K562 (cell line): ENCODE measurements at regions not wholly inside any gene's neighbourhood (a gene's known extent, or its start where the extent isn't known, plus 50 kb on each side); places are given as distances from the start of the nearest gene placed in this dataset.

Experiments
- ATAC-seq: fragments of 200-7000 bp; cut with Tn5 transposase; 3 replicates; pipeline ENCODE4 v1.9.1; 2020; ENCODE audit warnings: moderate library complexity
- BruUV-seq: library from RNA; stranded (reverse); fragments of 400-500 nt; replicated peaks from 2 replicates; lab custom pipeline; 2021; lab: Mats Ljungman, UMichigan
- CTCF ChIA-PET: fragments of 300-600 bp; formaldehyde crosslinking; extraction: SDS; loops from one replicate; lab custom pipeline; 2021; ENCODE audit warnings: low intra/inter-chr PET ratio; lab: Yijun Ruan, JAX
- POLR2A ChIA-PET: fragments of 300-600, 350-650 bp; sonication (Branson Sonifier 250); formaldehyde crosslinking; extraction: SDS; loops from one replicate; lab custom pipeline; 2021; ENCODE audit warnings: antibody characterized with exemption, inconsistent platforms; lab: Yijun Ruan, JAX
- DNase-seq, 4 experiments: peaks; one replicate each; pipeline versions ENCODE4 v3.0.0 to v3.0.0-alpha.2; 2011 to 2018; ENCODE audit warnings: low spot score in 3 of 4, mixed read lengths in 3 of 4; ENCODE audit errors: extremely low read depth in 1 of 4
- FAIRE-seq: peaks from 2 replicates; lab custom pipeline; 2011; peaks lifted over from hg19 to GRCh38; lab: Jason Lieb, UNC
- H2AFZ ChIP-seq: 2 replicates; pipeline ENCODE4 v1.6.0; 2011; ENCODE audit warnings: low read depth, low read length, control low read depth, inconsistent platforms
- H3K27ac ChIP-seq: fragments of 200-600 bp; 3 replicates; pipeline ENCODE4 v1.8.0; 2011; ENCODE audit warnings: low read depth, mild to moderate bottlenecking, control low read depth, inconsistent platforms, low read length, moderate library complexity, mixed read lengths; ENCODE audit errors: extremely low read depth
- H3K27me3 ChIP-seq, 2 experiments: fragments of 300-600 bp in 1 of 2; 2 replicates in 1 of 2; 3 replicates in 1 of 2; pipeline versions ENCODE4 v1.6.0 to v1.8.0; 2011; ENCODE audit warnings: inconsistent platforms in 2 of 2, low read length in 2 of 2, mild to moderate bottlenecking in 1 of 2, mixed read lengths in 1 of 2, moderate library complexity in 1 of 2; ENCODE audit not compliant: control insufficient read depth in 2 of 2, insufficient read depth in 2 of 2
- H3K36me3 ChIP-seq: fragments of 300-600 bp; 3 replicates; pipeline ENCODE4 v1.8.0; 2011; ENCODE audit warnings: mild to moderate bottlenecking, low read length, inconsistent platforms; ENCODE audit not compliant: control insufficient read depth, insufficient read depth
- H3K4me1 ChIP-seq, 2 experiments: fragments of 200-600 bp in 1 of 2; replicated peaks in 1 of 2; 2 replicates in 1 of 2; 3 replicates in 1 of 2; pipeline versions ENCODE4 v1.5.1 to v1.8.0; 2011; ENCODE audit warnings: inconsistent platforms in 2 of 2, low read length in 2 of 2, mild to moderate bottlenecking in 1 of 2, mixed read lengths in 1 of 2, moderate library complexity in 1 of 2; ENCODE audit not compliant: control insufficient read depth in 2 of 2, insufficient read depth in 2 of 2
- H3K4me2 ChIP-seq: 2 replicates; pipeline ENCODE4 v1.6.1; 2011; ENCODE audit warnings: low read length, control low read depth, inconsistent platforms, mixed read lengths; ENCODE audit not compliant: insufficient read depth
- H3K4me3 ChIP-seq: fragments of 200-600 bp; sonication (generic), shearing (Covaris generic); 2 replicates; pipeline ENCODE4 v1.5.1; 2016; ENCODE audit warnings: control low read depth, inconsistent platforms
- H3K79me2 ChIP-seq: fragments of 200-600 bp; 3 replicates; pipeline ENCODE4 v1.8.0; 2011; ENCODE audit warnings: low read length, inconsistent platforms; ENCODE audit not compliant: control insufficient read depth, insufficient read depth
- H3K9ac ChIP-seq, 2 experiments: 2 replicates each; pipeline versions ENCODE4 v1.6.0 to v1.6.1; 2011; ENCODE audit warnings: low read depth in 2 of 2, low read length in 2 of 2, control low read depth in 1 of 2, inconsistent platforms in 1 of 2, mild to moderate bottlenecking in 1 of 2, mixed read lengths in 1 of 2; ENCODE audit not compliant: insufficient read depth in 1 of 2
- H3K9me1 ChIP-seq: one replicate; pipeline ENCODE4 v1.6.0; 2011; ENCODE audit warnings: inconsistent platforms, mild to moderate bottlenecking, low read length, moderate library complexity; ENCODE audit not compliant: control insufficient read depth, insufficient read depth
- H3K9me3 ChIP-seq: replicated peaks from 2 replicates; pipeline ENCODE4 v1.5.1; 2011; ENCODE audit warnings: low read depth, low read length, inconsistent platforms; ENCODE audit not compliant: control insufficient read depth, insufficient read depth
- H4K20me1 ChIP-seq: replicated peaks from 2 replicates; pipeline ENCODE4 v1.6.1; 2011; ENCODE audit warnings: low read length, inconsistent platforms, mixed read lengths; ENCODE audit not compliant: control insufficient read depth, insufficient read depth
- CC2D1A ChIP-seq: fragments of 450-650 bp; IDR thresholded peaks from 2 replicates; pipeline ENCODE4 v1.6.1; 2017; ENCODE audit warnings: mild to moderate bottlenecking
- DMBX1 ChIP-seq: fragments of 250-450 bp; sonication (Bioruptor Pico); IDR thresholded peaks from 2 replicates; pipeline ENCODE4 v1.8.0; 2022; ENCODE audit warnings: inconsistent platforms, mild to moderate bottlenecking, moderate library complexity, borderline replicate concordance
- KLF1 ChIP-seq: fragments of 450-650 bp; IDR thresholded peaks from 2 replicates; pipeline ENCODE4 v1.6.1; 2016; ENCODE audit warnings: missing genetic modification characterization, missing compliant biosample characterization
- LEF1 ChIP-seq: fragments of 450-650 bp; IDR thresholded peaks from 2 replicates; pipeline ENCODE4 v1.6.1; 2016; ENCODE audit warnings: mild to moderate bottlenecking
- PCBP1 ChIP-seq: fragments of 200-400 bp; formaldehyde crosslinking; IDR thresholded peaks from 2 replicates; pipeline ENCODE4 v1.6.1; 2018; ENCODE audit warnings: mild to moderate bottlenecking, low read depth, low read length; ENCODE audit not compliant: poor library complexity, severe bottlenecking
- PHB2 ChIP-seq: fragments of 450-650 bp; IDR thresholded peaks from 2 replicates; pipeline ENCODE4 v1.6.1; 2017; ENCODE audit warnings: low read depth
- RBFOX2 ChIP-seq: fragments of 200-400 bp; formaldehyde crosslinking; IDR thresholded peaks from 2 replicates; pipeline ENCODE4 v1.6.1; 2017; ENCODE audit warnings: low read depth, mild to moderate bottlenecking, low read length, moderate library complexity
- REST ChIP-seq, 2 experiments: fragments of 450-650 bp; formaldehyde crosslinking in 1 of 2; IDR thresholded peaks; 2 replicates each; pipeline versions ENCODE4 v1.4.0 to v1.6.1; 2014 to 2020; ENCODE audit warnings: mild to moderate bottlenecking in 2 of 2, borderline replicate concordance in 1 of 2, low read depth in 1 of 2
- TEAD1 ChIP-seq, 2 experiments: fragments of 450-650 bp in 1 of 2; sonication (generic) in 1 of 2; formaldehyde crosslinking; IDR thresholded peaks; 2 replicates each; pipeline versions ENCODE4 v1.4.0 to v1.8.0; 2020 to 2022; ENCODE audit warnings: mild to moderate bottlenecking in 2 of 2, missing genetic modification reagents in 1 of 2
- VEZF1 ChIP-seq: fragments of 200-800 bp; sonication (Bioruptor generic); IDR thresholded peaks from 2 replicates; pipeline ENCODE4 v1.6.1; 2017; ENCODE audit warnings: missing genetic modification characterization, missing compliant biosample characterization
- ZNF140 ChIP-seq: fragments of 250-450 bp; sonication (Bioruptor Pico); IDR thresholded peaks from 2 replicates; pipeline ENCODE4 v1.8.0; 2021; ENCODE audit warnings: moderate library complexity, mild to moderate bottlenecking, inconsistent platforms
- ZNF146 ChIP-seq: IDR thresholded peaks from one replicate; pipeline ENCODE4 v1.6.1; 2018; ENCODE audit warnings: missing compliant biosample characterization; ENCODE audit not compliant: unreplicated experiment
- ZNF165 ChIP-seq: fragments of 250-450 bp; sonication (Bioruptor Pico); IDR thresholded peaks from 2 replicates; pipeline ENCODE4 v1.4.0; 2020; ENCODE audit warnings: borderline replicate concordance
- ZNF586 ChIP-seq: fragments of 450-650 bp; formaldehyde crosslinking; conservative IDR thresholded peaks from 2 replicates; pipeline ENCODE4 v1.4.0; 2020; ENCODE audit warnings: mild to moderate bottlenecking, moderate library complexity
- ZNF717 ChIP-seq: fragments of 250-450 bp; sonication (Bioruptor Pico); IDR thresholded peaks from 2 replicates; pipeline ENCODE4 v1.5.0; 2021
- ZNF830 ChIP-seq: fragments of 250-450 bp; sonication (Bioruptor Pico); IDR thresholded peaks from 2 replicates; pipeline ENCODE4 v1.5.0; 2021; ENCODE audit warnings: mild to moderate bottlenecking
- WGBS: fragments of 100-300 bp; shearing (Covaris generic); methylation state at CpG from one replicate; pipeline ENCODE4 v1.1.6; 2016; ENCODE audit warnings: low coverage, mixed read lengths; ENCODE audit not compliant: insufficient coverage; ENCODE audit errors: missing lambda C conversion rate; 5-methylcytosine and 5-hydroxymethylcytosine counted together
- in situ Hi-C: fragments of 300-500 bp; cut with MboI; formaldehyde crosslinking; loops from 4 replicates; pipeline ENCODE4 v1.15.0; 2018; ENCODE audit warnings: inconsistent platforms, mixed read lengths
- intact Hi-C: fragments of 100-400 bp; cut with micrococcal nuclease; formaldehyde crosslinking; loops from 2 replicates; pipeline ENCODE4 v1.14.2; 2022

GRCh38 chr2:52395912-52396311 is 1364.0 kb upstream of the NRXN1 start:
- no peak for DNase-seq
- no peak overlapping the region for H3K27ac ChIP-seq
- H3K9ac ChIP-seq = no peak overlapping the region
- no peaks in the 10 kb centered on the region for H4K20me1 ChIP-seq
- ATAC-seq = no peak
- no peaks in the 10 kb centered on the region for H3K9me1 ChIP-seq
- no peaks in the 10 kb centered on the region for H3K79me2 ChIP-seq
- H3K36me3 ChIP-seq = no peaks in the 10 kb centered on the region
- no peaks in the 10 kb centered on the region for H3K4me1 ChIP-seq
- FAIRE-seq = no peak
- no peak overlapping the region for H3K4me2 ChIP-seq
- intact Hi-C loops (no loop called here), in situ Hi-C loops (no loop called here)
- no TSS peak for BruUV-seq
- CTCF ChIA-PET = no interaction called here
- H3K27me3 ChIP-seq = no peaks in the 10 kb centered on the region
- H2AFZ ChIP-seq = no peak overlapping the region
- POLR2A ChIA-PET = no interaction called here
- no peaks in the 10 kb centered on the region for H3K9me3 ChIP-seq
- WGBS = 7% methylated on average over 1 of the region's 1 CpG
- no peak overlapping the region for H3K4me3 ChIP-seq
- no peak for TF ChIP-seq CC2D1A
- TF ChIP-seq ZNF717 (CRISPR knock-in tag) = no peak
- no peak for TF ChIP-seq RBFOX2
- TF ChIP-seq ZNF586 (CRISPR knock-in tag) = no peak
- no peak for TF ChIP-seq LEF1
- no peak for TF ChIP-seq VEZF1 (CRISPR knock-in tag)
- no peak for TF ChIP-seq ZNF165
- no peak for TF ChIP-seq KLF1
- TF ChIP-seq ZNF830 = no peak
- no peak for TF ChIP-seq ZNF140 (CRISPR knock-in tag)
- no peak for TF ChIP-seq ZNF146 (CRISPR knock-in tag)
- TF ChIP-seq DMBX1 (CRISPR knock-in tag) = no peak
- no peak for TF ChIP-seq PHB2
- no peak for TF ChIP-seq TEAD1 (CRISPR knock-in tag; IDR thresholded peaks at IDR 0.05)
- no peak for TF ChIP-seq REST (IDR thresholded peaks at IDR 0.05; ENCODE audit: borderline replicate concordance)
- TF ChIP-seq REST (CRISPR knock-in tag; IDR thresholded peaks at IDR 0.05; ENCODE audit: low read depth) = no peak
- no peak for TF ChIP-seq PCBP1
